HG03520 (cell line): ENCODE measurements at regions not wholly inside any gene's neighbourhood (a gene's known extent, or its start where the extent isn't known, plus 50 kb on each side); places are given as distances from the start of the nearest gene placed in this dataset.
"Not testable (repeated sequence)": the region's sequence is repeated elsewhere in the genome, so short reads cannot be mapped to it uniquely, and the experiment has no call there.

Experiments used
- ATAC-seq: cut with Tn5 transposase; IDR thresholded peaks from one replicate; pipeline ENCODE4 v1.9.1; 2021; ENCODE audit warnings: mild to moderate bottlenecking, moderate library complexity; ENCODE audit not compliant: unreplicated experiment

- no peak for ATAC-seq
Observed at GRCh38 chr11:112612250-112612849, 348.9 kb upstream of the NCAM1 start.

GRCh38 chr11:112613051-112613972, 347.9 kb upstream of the NCAM1 start:
- no peak for ATAC-seq

DNA sequence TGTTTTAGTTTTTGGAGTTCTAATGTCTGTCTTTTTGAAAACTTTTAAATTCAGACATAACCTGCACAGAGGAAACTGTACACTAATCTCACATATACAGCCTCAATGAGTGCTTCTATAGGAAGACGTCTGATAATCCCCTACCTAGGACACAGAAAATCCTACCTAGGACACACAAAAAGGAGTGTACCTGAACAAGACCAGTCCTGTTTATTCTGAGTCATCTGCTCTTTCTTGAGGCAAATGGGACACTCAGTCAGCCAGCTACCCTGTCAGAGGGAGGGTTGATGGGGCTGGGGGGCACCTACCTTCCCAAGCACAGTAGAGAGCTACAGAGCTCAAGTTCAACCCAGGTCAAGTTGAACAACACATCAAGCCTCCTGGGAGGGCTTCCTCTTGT, 346.6 kb upstream of the NCAM1 start:
- ATAC-seq = no peak

DNA sequence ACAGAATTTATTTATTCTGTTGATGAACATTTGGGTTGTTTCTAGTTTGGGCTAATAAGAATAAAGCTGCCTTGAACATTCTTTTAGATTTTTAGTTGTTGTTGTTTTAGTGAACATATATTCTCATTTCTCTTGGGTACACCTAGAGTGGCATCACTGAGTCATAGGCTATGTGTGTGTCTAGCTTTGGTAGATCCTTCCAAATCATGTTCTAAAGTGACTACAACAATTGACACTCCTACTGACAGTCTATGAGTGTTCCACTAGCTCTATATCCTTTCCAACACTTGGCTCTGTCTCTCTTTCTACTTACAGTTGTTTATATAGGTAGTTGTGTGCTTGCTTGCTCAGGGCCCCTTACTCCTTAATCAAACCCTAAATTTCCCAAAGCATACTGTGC, 346.0 kb upstream of the NCAM1 start:
- no peak for ATAC-seq

GRCh38 chr11:112615891-112616290, 345.3 kb upstream of the NCAM1 start:
- no peak for ATAC-seq

DNA sequence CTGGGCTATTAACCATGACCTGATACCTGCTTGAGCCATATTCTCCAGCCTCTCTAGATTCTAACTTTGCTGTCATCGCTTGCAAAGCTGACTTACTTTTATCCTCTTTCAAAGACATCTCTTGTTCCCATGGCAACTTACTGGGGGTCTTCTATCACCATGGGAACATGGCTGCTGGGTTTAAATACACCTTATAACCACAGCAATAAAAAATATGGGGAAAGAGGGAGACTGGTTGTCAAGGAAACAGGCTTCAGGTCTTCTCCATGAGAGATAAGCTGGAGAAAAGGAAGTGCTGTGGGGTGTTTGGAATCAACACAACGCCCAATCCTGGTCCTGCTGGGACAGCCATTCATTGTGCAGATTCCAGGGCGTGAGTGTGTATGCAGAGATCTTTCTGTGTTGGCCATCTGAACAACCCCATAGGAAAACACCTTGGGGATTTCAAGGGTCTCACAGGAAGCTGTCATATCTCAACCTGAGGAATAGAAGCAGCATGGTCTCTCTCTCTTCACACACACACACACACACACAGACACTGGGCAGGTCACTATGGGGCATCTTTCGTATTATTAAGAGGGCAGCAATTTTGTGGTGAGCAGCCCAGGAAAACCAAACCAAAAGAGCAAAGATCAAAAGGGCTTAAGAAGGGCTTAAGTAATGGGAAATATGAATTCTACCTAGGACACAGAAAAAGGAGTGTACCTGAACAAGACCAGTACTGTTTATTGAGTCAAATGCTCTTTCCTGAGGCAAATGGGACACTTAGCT, 344.7 kb upstream of the NCAM1 start:
- no peak for ATAC-seq

GRCh38 chr11:112617098-112617425, 344.2 kb upstream of the NCAM1 start:
- ATAC-seq = no peak

- no peak for ATAC-seq
Observed at GRCh38 chr11:112617977-112618826, 343.0 kb upstream of the NCAM1 start.

DNA sequence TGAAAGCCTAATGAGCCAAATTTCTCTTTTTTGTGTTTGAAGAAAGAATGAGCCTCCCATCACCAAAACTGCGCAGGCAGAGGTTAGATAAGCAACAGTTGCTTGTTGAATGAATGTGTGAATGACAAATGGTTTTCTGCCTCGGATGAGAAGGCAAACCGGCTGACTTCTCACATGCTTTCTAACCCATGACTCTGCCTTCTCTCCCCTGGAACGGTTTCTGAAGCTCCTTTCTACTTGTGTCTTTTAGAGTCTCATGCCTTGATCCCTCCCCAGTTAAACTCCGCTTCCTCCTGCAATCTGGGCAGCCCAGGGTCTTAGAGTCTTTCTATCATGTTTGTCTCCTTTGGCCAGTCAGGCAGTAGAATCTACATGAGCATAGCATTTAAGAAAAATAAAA, 342.1 kb upstream of the NCAM1 start:
- ATAC-seq = no peak

GRCh38 chr11:112620621-112621394, 340.4 kb upstream of the NCAM1 start:
- ATAC-seq = no peak

DNA sequence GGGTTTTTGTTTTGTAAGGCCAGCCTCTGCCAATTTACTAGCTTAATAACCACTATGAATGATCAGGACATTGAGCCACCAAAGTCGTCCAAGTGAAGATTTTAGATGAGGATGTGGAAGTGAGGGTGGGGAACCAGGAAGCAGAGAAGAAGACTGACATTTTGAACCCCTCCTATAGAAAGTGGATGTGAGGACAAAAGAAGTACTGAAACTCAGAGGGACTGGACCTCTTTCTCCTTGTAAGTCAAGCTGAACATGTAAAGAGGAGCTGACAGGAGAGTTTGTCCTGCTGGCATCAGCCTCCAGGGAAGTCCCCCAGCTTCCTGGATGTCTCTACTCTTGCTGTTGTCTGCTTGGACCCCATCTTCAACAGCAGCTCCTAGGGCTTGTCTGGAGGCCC, 338.2 kb upstream of the NCAM1 start:
- no peak for ATAC-seq

DNA sequence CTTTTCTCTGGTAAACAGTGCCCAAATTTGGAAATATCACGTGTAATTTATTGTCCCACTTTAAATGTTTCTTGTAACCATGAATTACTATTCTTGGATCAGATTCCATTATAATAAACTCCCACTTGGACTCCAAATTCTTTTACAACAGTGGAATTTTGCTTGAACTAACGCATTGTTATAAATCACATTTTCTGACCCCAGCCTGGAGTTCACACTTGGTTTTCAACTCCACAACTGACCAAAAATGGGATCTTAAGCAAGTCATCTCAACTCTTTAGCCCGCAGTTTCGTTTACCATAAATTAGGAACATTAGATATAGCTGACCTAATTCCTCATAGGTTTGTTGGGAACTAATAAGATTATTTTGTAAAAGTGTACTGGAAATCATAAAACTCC, 336.8 kb upstream of the NCAM1 start:
- no peak for ATAC-seq

DNA sequence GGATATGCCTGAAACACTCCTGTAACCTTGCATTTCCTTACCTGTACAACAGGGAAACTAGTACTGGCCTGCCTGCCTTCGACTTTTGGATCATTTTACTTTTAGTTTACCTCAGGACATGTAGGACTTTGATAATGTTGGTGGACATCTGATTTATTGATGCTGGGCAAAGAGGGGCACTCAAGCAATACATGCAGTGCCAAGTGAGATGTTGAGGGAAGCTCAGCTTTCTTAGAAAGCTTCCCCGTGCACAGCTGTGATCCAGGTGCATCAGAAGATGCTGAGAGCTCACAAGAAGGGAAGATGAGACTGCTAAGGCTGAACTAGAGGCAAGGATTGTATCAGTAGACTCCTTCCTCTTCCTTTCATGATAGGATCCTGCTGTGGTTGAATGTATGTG, 336.2 kb upstream of the NCAM1 start:
- ATAC-seq = not testable (repeated sequence)

- no peak for ATAC-seq
Observed at GRCh38 chr11:112625814-112626213, 335.4 kb upstream of the NCAM1 start.

GRCh38 chr11:112626731-112627130, 334.5 kb upstream of the NCAM1 start:
- no peak for ATAC-seq

DNA sequence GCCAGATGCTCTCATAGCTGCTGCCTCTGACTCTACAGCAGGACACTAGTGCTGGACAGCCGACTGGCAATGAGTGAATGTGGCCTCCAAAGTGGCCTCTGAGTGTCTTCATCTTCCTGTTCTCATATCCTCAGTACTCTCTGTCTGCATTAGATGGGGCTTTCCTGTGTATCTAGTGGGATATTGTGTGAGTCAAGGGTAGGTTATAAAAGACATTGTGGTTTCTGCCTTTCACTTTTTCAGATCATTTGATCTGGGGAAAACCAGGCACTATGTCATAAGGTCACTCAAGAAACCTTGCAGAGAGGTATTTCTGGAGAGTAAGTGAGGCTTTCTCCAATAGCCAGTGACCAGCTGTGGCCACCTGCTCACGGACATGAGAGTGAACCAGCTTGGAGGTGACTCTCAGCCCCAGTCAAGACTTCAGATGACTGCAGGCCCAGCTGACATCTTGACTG, 333.6 kb upstream of the NCAM1 start:
- ATAC-seq = no peak

- no peak for ATAC-seq
Observed at GRCh38 chr11:112628676-112629075, 332.5 kb upstream of the NCAM1 start.

- no peak for ATAC-seq
Observed at GRCh38 chr11:112630496-112630895, 330.7 kb upstream of the NCAM1 start.

GRCh38 chr11:112631333-112631732, 329.9 kb upstream of the NCAM1 start:
- ATAC-seq = no peak

DNA sequence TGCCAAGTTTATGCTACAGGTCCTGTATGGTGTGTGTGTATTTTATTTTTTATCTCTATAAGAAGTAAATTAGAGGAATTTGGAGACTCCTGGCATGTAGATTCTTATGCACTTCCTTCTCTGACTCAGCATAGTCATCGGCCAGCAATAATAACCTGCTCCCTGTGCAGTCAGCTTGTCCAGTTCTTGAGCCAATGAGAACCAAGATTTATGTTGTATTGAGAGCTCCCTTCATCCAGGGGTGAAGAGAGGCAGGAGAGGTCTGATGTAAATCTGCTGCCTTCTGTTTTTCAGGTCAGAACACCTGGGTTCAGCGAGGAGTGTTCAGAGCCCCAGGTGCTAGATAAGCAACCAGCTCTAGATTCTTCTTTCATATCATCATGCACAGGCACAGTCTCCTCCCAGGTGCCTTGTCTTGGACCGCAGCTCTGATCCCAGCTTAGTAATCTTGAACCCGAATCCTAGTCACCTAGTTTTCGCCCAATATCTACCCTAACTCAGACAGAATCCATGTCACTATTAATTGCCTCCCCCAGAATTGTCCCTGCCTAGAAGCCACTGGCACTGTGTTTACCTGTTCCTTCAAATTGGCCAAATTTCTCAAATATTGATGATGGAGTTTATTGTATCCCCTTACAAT, 328.2 kb upstream of the NCAM1 start:
- no peak for ATAC-seq
